GM23338 (cell line): ENCODE measurements at regions not wholly inside any gene's neighbourhood (a gene's known extent, or its start where the extent isn't known, plus 50 kb on each side); places are given as distances from the start of the nearest gene placed in this dataset.

Experiments
- ATAC-seq: fragments of 200-7000 bp; cut with Tn5 transposase; 3 replicates; pipeline ENCODE4 v1.9.1; 2020
- DNase-seq: peaks from one replicate; pipeline ENCODE4 v3.0.0-alpha.2; 2015; ENCODE audit warnings: low spot score
- H2AFZ ChIP-seq: fragments of 200-600 bp; sonication (generic); 2 replicates; pipeline ENCODE4 v1.8.0; 2016; ENCODE audit warnings: antibody characterized with exemption, mild to moderate bottlenecking, moderate library complexity
- H3F3A ChIP-seq: fragments of 200-600 bp; sonication (generic); replicated peaks from 2 replicates; pipeline ENCODE4 v1.8.0; 2017; ENCODE audit warnings: antibody characterized with exemption, mixed run types, low read depth
- H3K27ac ChIP-seq: fragments of 200-600 bp; sonication (generic); 2 replicates; pipeline ENCODE4 v1.6.1; 2016; ENCODE audit warnings: low read depth
- H3K27me3 ChIP-seq: fragments of 200-600 bp; sonication (generic); 2 replicates; pipeline ENCODE4 v1.8.0; 2016; ENCODE audit warnings: mild to moderate bottlenecking, mixed run types, moderate library complexity; ENCODE audit not compliant: insufficient read depth
- H3K36me3 ChIP-seq: fragments of 200-600 bp; sonication (generic); 2 replicates; pipeline ENCODE4 v1.8.0; 2016; ENCODE audit warnings: mild to moderate bottlenecking; ENCODE audit not compliant: insufficient read depth
- H3K4me1 ChIP-seq: fragments of 200-600 bp; sonication (generic); 2 replicates; pipeline ENCODE4 v1.8.0; 2016; ENCODE audit warnings: mild to moderate bottlenecking, moderate library complexity; ENCODE audit not compliant: insufficient read depth
- H3K4me2 ChIP-seq: fragments of 200-600 bp; sonication (generic); 2 replicates; pipeline ENCODE4 v1.7.1; 2017; ENCODE audit warnings: mixed run types
- H3K4me3 ChIP-seq: fragments of 200-600 bp; sonication (generic); 2 replicates; pipeline ENCODE4 v1.6.1; 2016; ENCODE audit warnings: mixed run types
- H3K79me2 ChIP-seq: fragments of 200-600 bp; sonication (generic); replicated peaks from 2 replicates; pipeline ENCODE4 v1.8.0; 2017; ENCODE audit warnings: mild to moderate bottlenecking; ENCODE audit not compliant: insufficient read depth
- H3K9me2 ChIP-seq: fragments of 200-600 bp; sonication (generic); 2 replicates; pipeline ENCODE4 v1.8.0; 2017; ENCODE audit not compliant: insufficient read depth
- H4K20me1 ChIP-seq: fragments of 200-600 bp; sonication (generic); replicated peaks from 2 replicates; pipeline ENCODE4 v1.8.0; 2017; ENCODE audit warnings: mild to moderate bottlenecking; ENCODE audit not compliant: insufficient read depth
- H3K27ac Mint-ChIP-seq: 2 replicates; pipeline ENCODE4 v1.8.0; 2020; ENCODE audit warnings: inconsistent platforms, mild to moderate bottlenecking, moderate library complexity, mixed read lengths
- H3K27me3 Mint-ChIP-seq: 3 replicates; pipeline ENCODE4 v1.8.0; 2022; ENCODE audit warnings: low read depth, mild to moderate bottlenecking, moderate library complexity, mixed read lengths, inconsistent platforms; ENCODE audit not compliant: insufficient read depth, poor library complexity
- H3K36me3 Mint-ChIP-seq: 3 replicates; pipeline ENCODE4 v1.8.0; 2021; ENCODE audit warnings: low read depth, mild to moderate bottlenecking, inconsistent platforms, moderate library complexity, mixed read lengths
- H3K4me1 Mint-ChIP-seq: 3 replicates; pipeline ENCODE4 v1.8.0; 2020; ENCODE audit warnings: mild to moderate bottlenecking, inconsistent platforms, mixed read lengths
- H3K4me3 Mint-ChIP-seq: 3 replicates; pipeline ENCODE4 v1.8.0; 2021; ENCODE audit warnings: moderate library complexity, mild to moderate bottlenecking, inconsistent platforms, mixed read lengths
- H3K9me3 Mint-ChIP-seq: 3 replicates; pipeline ENCODE4 v1.8.0; 2020; ENCODE audit warnings: moderate library complexity, mild to moderate bottlenecking, inconsistent platforms, mixed read lengths
- CREB1 ChIP-seq: fragments of 250-450 bp; sonication (Bioruptor Pico); IDR thresholded peaks from 2 replicates; pipeline ENCODE4 v1.5.0; 2020; ENCODE audit warnings: low read depth, mild to moderate bottlenecking, moderate library complexity
- EZH2 ChIP-seq: fragments of 200-600 bp; sonication (generic); IDR thresholded peaks from one replicate; pipeline ENCODE4 v1.8.0; 2017; ENCODE audit warnings: antibody characterized with exemption, mild to moderate bottlenecking, low read depth; ENCODE audit not compliant: unreplicated experiment
- EZH2phosphoT487 ChIP-seq: fragments of 200-600 bp; sonication (generic); IDR thresholded peaks from one replicate; pipeline ENCODE4 v1.8.1; 2018; ENCODE audit warnings: antibody characterized with exemption; ENCODE audit not compliant: unreplicated experiment
- NANOG ChIP-seq: IDR thresholded peaks from 2 replicates; pipeline ENCODE4 v1.6.1; 2016; ENCODE audit warnings: antibody characterized with exemption, borderline replicate concordance
- POLR2AphosphoS5 ChIP-seq: IDR thresholded peaks from 2 replicates; pipeline ENCODE4 v1.6.1; 2016; ENCODE audit warnings: antibody characterized with exemption, low read depth
- ZNF114 ChIP-seq: fragments of 250-450 bp; sonication (Bioruptor Pico); IDR thresholded peaks from 2 replicates; pipeline ENCODE4 v1.5.0; 2020; ENCODE audit warnings: mild to moderate bottlenecking, moderate library complexity
- TF ChIP-seq, protein P1 (sequence below): IDR thresholded peaks from one replicate; pipeline ENCODE4 v1.6.1; 2018; ENCODE audit warnings: antibody characterized with exemption; ENCODE audit not compliant: unreplicated experiment
- TF ChIP-seq, protein P2 (sequence below), 2 experiments: fragments of 200-600 bp in 1 of 2; sonication (generic) in 1 of 2; conservative IDR thresholded peaks; 2 replicates each; pipeline versions ENCODE4 v1.5.1 to v1.6.1; 2016 to 2017; ENCODE audit warnings: antibody characterized with exemption in 2 of 2, low read depth in 2 of 2, mild to moderate bottlenecking in 2 of 2, moderate library complexity in 1 of 2
- TF ChIP-seq, protein P3 (sequence below): fragments of 250-450 bp; sonication (Bioruptor Pico); IDR thresholded peaks from 2 replicates; pipeline ENCODE4 v1.5.0; 2020; ENCODE audit warnings: mild to moderate bottlenecking, moderate library complexity
- TF ChIP-seq, protein P4 (sequence below): IDR thresholded peaks from 2 replicates; pipeline ENCODE4 v1.6.1; 2016; ENCODE audit warnings: antibody characterized with exemption

DNA sequence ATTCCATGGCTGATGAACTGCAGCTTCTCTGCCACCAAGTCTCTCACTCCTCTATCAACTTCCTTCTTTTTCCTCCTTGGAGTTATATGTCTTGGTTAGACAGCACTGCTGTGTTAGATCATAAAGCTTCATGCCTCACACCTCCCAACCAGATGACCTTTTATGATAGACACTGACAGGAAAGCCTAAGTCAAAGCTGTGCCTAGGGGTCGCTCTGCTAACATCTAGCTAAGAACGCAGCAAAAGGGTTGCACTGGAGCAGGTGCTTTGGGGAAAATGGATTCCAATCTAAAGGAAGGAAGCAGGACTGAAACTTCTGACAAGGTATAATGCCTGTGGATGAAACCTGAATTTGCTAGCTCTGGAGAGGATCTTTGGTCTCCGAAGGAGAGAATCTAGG is 509.7 kb downstream of the SMARCA1 start:
- no peak overlapping the region for H3K27ac Mint-ChIP-seq
- Histone ChIP-seq H3K4me1 (peaks cover 9% of the 10 kb centered on the region), H3K4me3 (no peak overlapping the region), H4K20me1 (no peaks in the 10 kb centered on the region), H3K4me2 (no peak overlapping the region), H3K27me3 (no peaks in the 10 kb centered on the region), H3K9me2 (no peaks in the 10 kb centered on the region), H3K36me3 (no peaks in the 10 kb centered on the region), H3F3A (no peaks in the 10 kb centered on the region), H2AFZ (no peak overlapping the region), H3K79me2 (no peaks in the 10 kb centered on the region), H3K27ac (no peak overlapping the region)
- no peak overlapping the region for H3K4me3 Mint-ChIP-seq
- TF ChIP-seq, protein P1, sequence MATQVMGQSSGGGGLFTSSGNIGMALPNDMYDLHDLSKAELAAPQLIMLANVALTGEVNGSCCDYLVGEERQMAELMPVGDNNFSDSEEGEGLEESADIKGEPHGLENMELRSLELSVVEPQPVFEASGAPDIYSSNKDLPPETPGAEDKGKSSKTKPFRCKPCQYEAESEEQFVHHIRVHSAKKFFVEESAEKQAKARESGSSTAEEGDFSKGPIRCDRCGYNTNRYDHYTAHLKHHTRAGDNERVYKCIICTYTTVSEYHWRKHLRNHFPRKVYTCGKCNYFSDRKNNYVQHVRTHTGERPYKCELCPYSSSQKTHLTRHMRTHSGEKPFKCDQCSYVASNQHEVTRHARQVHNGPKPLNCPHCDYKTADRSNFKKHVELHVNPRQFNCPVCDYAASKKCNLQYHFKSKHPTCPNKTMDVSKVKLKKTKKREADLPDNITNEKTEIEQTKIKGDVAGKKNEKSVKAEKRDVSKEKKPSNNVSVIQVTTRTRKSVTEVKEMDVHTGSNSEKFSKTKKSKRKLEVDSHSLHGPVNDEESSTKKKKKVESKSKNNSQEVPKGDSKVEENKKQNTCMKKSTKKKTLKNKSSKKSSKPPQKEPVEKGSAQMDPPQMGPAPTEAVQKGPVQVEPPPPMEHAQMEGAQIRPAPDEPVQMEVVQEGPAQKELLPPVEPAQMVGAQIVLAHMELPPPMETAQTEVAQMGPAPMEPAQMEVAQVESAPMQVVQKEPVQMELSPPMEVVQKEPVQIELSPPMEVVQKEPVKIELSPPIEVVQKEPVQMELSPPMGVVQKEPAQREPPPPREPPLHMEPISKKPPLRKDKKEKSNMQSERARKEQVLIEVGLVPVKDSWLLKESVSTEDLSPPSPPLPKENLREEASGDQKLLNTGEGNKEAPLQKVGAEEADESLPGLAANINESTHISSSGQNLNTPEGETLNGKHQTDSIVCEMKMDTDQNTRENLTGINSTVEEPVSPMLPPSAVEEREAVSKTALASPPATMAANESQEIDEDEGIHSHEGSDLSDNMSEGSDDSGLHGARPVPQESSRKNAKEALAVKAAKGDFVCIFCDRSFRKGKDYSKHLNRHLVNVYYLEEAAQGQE: no peak
- TF ChIP-seq, protein P2, sequence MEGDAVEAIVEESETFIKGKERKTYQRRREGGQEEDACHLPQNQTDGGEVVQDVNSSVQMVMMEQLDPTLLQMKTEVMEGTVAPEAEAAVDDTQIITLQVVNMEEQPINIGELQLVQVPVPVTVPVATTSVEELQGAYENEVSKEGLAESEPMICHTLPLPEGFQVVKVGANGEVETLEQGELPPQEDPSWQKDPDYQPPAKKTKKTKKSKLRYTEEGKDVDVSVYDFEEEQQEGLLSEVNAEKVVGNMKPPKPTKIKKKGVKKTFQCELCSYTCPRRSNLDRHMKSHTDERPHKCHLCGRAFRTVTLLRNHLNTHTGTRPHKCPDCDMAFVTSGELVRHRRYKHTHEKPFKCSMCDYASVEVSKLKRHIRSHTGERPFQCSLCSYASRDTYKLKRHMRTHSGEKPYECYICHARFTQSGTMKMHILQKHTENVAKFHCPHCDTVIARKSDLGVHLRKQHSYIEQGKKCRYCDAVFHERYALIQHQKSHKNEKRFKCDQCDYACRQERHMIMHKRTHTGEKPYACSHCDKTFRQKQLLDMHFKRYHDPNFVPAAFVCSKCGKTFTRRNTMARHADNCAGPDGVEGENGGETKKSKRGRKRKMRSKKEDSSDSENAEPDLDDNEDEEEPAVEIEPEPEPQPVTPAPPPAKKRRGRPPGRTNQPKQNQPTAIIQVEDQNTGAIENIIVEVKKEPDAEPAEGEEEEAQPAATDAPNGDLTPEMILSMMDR (conservative IDR thresholded peaks at IDR 0.05; ENCODE audit: low read depth in 2 of 2): peak; percentile 50 to 72
- H3K27me3 Mint-ChIP-seq: no peaks in the 10 kb centered on the region
- peak; percentile 52; the same call in 2 of the 3 replicates for ATAC-seq
- H3K9me3 Mint-ChIP-seq: no peaks in the 10 kb centered on the region
- DNase-seq: peak; percentile 51
- peaks cover 18% of the 10 kb centered on the region; the same call in 2 of the 3 replicates for H3K4me1 Mint-ChIP-seq
- H3K36me3 Mint-ChIP-seq: no peaks in the 10 kb centered on the region

DNA sequence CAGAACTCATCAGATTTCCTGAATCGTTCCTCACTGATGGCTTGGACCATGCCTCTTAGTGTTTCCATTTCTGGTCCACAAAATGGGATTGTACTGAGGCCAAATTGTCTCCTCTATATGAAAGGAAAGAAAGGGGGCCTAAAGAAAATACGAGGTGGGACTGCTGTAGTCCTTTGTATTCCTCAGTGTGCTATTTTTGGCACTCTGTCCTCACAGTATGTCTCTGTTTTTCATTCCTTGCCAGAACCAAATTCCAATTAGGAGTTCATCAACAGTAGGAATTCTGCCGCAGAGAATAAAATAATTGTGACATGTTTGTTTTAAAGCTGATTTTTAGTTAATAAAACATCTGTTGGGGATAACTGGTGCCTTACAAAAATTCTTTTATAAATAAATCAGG is 515.7 kb downstream of the SMARCA1 start:
- no peaks in the 10 kb centered on the region for H3K27me3 Mint-ChIP-seq
- Histone ChIP-seq H3K4me3 (no peak overlapping the region), H3K9me2 (no peaks in the 10 kb centered on the region), H3K79me2 (no peaks in the 10 kb centered on the region), H3K4me2 (no peak overlapping the region), H3F3A (no peaks in the 10 kb centered on the region), H4K20me1 (no peaks in the 10 kb centered on the region), H3K27me3 (no peaks in the 10 kb centered on the region), H2AFZ (no peak overlapping the region), H3K36me3 (no peaks in the 10 kb centered on the region), H3K27ac (no peak overlapping the region), H3K4me1 (peaks cover 6% of the 10 kb centered on the region; the same call in 1 of the 2 replicates)
- H3K4me1 Mint-ChIP-seq: peaks cover 13% of the 10 kb centered on the region
- no peak overlapping the region for H3K27ac Mint-ChIP-seq
- no peaks in the 10 kb centered on the region for H3K9me3 Mint-ChIP-seq
- DNase-seq (no peak), ATAC-seq (no peak)
- no peaks in the 10 kb centered on the region for H3K36me3 Mint-ChIP-seq
- no peak overlapping the region for H3K4me3 Mint-ChIP-seq
- TF ChIP-seq EZH2: no peak
- no peak for TF ChIP-seq ZNF114 (CRISPR knock-in tag)
- TF ChIP-seq, protein P3, sequence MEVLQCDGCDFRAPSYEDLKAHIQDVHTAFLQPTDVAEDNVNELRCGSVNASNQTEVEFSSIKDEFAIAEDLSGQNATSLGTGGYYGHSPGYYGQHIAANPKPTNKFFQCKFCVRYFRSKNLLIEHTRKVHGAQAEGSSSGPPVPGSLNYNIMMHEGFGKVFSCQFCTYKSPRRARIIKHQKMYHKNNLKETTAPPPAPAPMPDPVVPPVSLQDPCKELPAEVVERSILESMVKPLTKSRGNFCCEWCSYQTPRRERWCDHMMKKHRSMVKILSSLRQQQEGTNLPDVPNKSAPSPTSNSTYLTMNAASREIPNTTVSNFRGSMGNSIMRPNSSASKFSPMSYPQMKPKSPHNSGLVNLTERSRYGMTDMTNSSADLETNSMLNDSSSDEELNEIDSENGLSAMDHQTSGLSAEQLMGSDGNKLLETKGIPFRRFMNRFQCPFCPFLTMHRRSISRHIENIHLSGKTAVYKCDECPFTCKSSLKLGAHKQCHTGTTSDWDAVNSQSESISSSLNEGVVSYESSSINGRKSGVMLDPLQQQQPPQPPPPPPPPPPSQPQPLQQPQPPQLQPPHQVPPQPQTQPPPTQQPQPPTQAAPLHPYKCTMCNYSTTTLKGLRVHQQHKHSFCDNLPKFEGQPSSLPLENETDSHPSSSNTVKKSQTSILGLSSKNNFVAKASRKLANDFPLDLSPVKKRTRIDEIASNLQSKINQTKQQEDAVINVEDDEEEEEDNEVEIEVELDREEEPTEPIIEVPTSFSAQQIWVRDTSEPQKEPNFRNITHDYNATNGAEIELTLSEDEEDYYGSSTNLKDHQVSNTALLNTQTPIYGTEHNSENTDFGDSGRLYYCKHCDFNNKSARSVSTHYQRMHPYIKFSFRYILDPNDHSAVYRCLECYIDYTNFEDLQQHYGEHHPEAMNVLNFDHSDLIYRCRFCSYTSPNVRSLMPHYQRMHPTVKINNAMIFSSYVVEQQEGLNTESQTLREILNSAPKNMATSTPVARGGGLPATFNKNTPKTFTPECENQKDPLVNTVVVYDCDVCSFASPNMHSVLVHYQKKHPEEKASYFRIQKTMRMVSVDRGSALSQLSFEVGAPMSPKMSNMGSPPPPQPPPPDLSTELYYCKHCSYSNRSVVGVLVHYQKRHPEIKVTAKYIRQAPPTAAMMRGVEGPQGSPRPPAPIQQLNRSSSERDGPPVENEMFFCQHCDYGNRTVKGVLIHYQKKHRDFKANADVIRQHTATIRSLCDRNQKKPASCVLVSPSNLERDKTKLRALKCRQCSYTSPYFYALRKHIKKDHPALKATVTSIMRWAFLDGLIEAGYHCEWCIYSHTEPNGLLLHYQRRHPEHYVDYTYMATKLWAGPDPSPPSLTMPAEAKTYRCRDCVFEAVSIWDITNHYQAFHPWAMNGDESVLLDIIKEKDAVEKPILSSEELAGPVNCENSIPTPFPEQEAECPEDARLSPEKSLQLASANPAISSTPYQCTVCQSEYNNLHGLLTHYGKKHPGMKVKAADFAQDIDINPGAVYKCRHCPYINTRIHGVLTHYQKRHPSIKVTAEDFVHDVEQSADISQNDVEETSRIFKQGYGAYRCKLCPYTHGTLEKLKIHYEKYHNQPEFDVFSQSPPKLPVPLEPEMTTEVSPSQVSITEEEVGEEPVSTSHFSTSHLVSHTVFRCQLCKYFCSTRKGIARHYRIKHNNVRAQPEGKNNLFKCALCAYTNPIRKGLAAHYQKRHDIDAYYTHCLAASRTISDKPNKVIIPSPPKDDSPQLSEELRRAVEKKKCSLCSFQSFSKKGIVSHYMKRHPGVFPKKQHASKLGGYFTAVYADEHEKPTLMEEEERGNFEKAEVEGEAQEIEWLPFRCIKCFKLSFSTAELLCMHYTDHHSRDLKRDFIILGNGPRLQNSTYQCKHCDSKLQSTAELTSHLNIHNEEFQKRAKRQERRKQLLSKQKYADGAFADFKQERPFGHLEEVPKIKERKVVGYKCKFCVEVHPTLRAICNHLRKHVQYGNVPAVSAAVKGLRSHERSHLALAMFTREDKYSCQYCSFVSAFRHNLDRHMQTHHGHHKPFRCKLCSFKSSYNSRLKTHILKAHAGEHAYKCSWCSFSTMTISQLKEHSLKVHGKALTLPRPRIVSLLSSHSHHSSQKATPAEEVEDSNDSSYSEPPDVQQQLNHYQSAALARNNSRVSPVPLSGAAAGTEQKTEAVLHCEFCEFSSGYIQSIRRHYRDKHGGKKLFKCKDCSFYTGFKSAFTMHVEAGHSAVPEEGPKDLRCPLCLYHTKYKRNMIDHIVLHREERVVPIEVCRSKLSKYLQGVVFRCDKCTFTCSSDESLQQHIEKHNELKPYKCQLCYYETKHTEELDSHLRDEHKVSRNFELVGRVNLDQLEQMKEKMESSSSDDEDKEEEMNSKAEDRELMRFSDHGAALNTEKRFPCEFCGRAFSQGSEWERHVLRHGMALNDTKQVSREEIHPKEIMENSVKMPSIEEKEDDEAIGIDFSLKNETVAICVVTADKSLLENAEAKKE (CRISPR knock-in tag): no peak
- no peak for TF ChIP-seq NANOG
- no peak for TF ChIP-seq POLR2AphosphoS5
- no peak for TF ChIP-seq EZH2phosphoT487
- no peak for TF ChIP-seq CREB1 (CRISPR knock-in tag)
- TF ChIP-seq, protein P4, sequence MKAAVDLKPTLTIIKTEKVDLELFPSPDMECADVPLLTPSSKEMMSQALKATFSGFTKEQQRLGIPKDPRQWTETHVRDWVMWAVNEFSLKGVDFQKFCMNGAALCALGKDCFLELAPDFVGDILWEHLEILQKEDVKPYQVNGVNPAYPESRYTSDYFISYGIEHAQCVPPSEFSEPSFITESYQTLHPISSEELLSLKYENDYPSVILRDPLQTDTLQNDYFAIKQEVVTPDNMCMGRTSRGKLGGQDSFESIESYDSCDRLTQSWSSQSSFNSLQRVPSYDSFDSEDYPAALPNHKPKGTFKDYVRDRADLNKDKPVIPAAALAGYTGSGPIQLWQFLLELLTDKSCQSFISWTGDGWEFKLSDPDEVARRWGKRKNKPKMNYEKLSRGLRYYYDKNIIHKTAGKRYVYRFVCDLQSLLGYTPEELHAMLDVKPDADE: no peak
